Esophagus squamous epithelium (tissue), 5 donors: ENCODE measurements at regions not wholly inside any gene's neighbourhood (a gene's known extent, or its start where the extent isn't known, plus 50 kb on each side); places are given as distances from the start of the nearest gene placed in this dataset.
"Not testable (repeated sequence)": the region's sequence is repeated elsewhere in the genome, so short reads cannot be mapped to it uniquely, and the experiment has no call there.

ENCODE experiments used
- DNase-seq: peaks from one replicate; lab custom pipeline; 2025; lab: John Stamatoyannopoulos, UW
- H3K27ac ChIP-seq, 4 donors: fragments of 200-600 bp; sonication (generic); one replicate each; pipeline ENCODE4 v1.5.1; 2016 to 2019; ENCODE audit warnings: mild to moderate bottlenecking in 1 of 4
- H3K27me3 ChIP-seq, 4 donors: fragments of 200-600 bp; sonication (generic); 1 replicate in 3 of 4; 2 replicates in 1 of 4; pipeline versions ENCODE4 v1.5.1 to v1.6.0; 2017 to 2021; ENCODE audit warnings: antibody characterized with exemption in 1 of 4
- H3K36me3 ChIP-seq, 3 donors: fragments of 200-600 bp; sonication (generic); one replicate each; pipeline ENCODE4 v1.5.1; 2016 to 2019
- H3K4me1 ChIP-seq, 3 donors: fragments of 200-600 bp; sonication (generic); one replicate each; pipeline ENCODE4 v1.5.1; 2017 to 2019
- H3K4me3 ChIP-seq, 4 donors: fragments of 200-600 bp; sonication (generic); 1 replicate in 3 of 4; 2 replicates in 1 of 4; pipeline ENCODE4 v1.5.1; 2016 to 2019; ENCODE audit warnings: mild to moderate bottlenecking in 2 of 4, moderate library complexity in 1 of 4
- H3K9me3 ChIP-seq, 3 donors: fragments of 200-600 bp; sonication (generic); one replicate each; pipeline ENCODE4 v1.5.1; 2016 to 2019
- POLR2A ChIP-seq, 4 donors: fragments of 450-650 bp; IDR thresholded peaks; one replicate each; pipeline ENCODE4 v1.6.1; 2017; ENCODE audit warnings: antibody characterized with exemption in 4 of 4, mild to moderate bottlenecking in 4 of 4, moderate library complexity in 3 of 4
- WGBS, 2 donors: methylation state at CpG; one replicate each; pipeline ENCODE4 v1.1.5; 2018; 5-methylcytosine and 5-hydroxymethylcytosine counted together
- intact Hi-C: fragments of 100-400 bp; cut with DNase I; formaldehyde crosslinking; loops from one replicate; pipeline ENCODE4 v1.15.0; 2022
- TF ChIP-seq, protein P1 (sequence below), 6 experiments: fragments of 450-650 bp in 4 of 6; fragments of 200-600 bp in 2 of 6; sonication (generic) in 2 of 6; IDR thresholded peaks; one replicate each; pipeline ENCODE4 v1.5.1; 2016 to 2019; ENCODE audit warnings: antibody characterized with exemption in 6 of 6, mild to moderate bottlenecking in 4 of 6, moderate library complexity in 4 of 6
- donor health status: DM: yes; HTN: yes; CAD: no.

GRCh38 chr4:159787901-159788300 lies 685.0 kb downstream of the RAPGEF2 start:
- intact Hi-C loops: no loop called here
- H3K27me3 ChIP-seq: no peaks in the 10 kb centered on the region
- TF ChIP-seq, protein P1, sequence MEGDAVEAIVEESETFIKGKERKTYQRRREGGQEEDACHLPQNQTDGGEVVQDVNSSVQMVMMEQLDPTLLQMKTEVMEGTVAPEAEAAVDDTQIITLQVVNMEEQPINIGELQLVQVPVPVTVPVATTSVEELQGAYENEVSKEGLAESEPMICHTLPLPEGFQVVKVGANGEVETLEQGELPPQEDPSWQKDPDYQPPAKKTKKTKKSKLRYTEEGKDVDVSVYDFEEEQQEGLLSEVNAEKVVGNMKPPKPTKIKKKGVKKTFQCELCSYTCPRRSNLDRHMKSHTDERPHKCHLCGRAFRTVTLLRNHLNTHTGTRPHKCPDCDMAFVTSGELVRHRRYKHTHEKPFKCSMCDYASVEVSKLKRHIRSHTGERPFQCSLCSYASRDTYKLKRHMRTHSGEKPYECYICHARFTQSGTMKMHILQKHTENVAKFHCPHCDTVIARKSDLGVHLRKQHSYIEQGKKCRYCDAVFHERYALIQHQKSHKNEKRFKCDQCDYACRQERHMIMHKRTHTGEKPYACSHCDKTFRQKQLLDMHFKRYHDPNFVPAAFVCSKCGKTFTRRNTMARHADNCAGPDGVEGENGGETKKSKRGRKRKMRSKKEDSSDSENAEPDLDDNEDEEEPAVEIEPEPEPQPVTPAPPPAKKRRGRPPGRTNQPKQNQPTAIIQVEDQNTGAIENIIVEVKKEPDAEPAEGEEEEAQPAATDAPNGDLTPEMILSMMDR (IDR thresholded peaks at IDR 0.05): no peak
- no peak for TF ChIP-seq POLR2A (IDR thresholded peaks at IDR 0.05)
- H3K4me1 ChIP-seq: no peaks in the 10 kb centered on the region
- 76 to 83% methylated on average over 2 of the region's 2 CpGs for WGBS, 2 donors
- H3K4me3 ChIP-seq: no peak overlapping the region
- H3K9me3 ChIP-seq: no peaks in the 10 kb centered on the region
- no peaks in the 10 kb centered on the region for H3K36me3 ChIP-seq
- no peak for DNase-seq
- no peak overlapping the region for H3K27ac ChIP-seq

DNA sequence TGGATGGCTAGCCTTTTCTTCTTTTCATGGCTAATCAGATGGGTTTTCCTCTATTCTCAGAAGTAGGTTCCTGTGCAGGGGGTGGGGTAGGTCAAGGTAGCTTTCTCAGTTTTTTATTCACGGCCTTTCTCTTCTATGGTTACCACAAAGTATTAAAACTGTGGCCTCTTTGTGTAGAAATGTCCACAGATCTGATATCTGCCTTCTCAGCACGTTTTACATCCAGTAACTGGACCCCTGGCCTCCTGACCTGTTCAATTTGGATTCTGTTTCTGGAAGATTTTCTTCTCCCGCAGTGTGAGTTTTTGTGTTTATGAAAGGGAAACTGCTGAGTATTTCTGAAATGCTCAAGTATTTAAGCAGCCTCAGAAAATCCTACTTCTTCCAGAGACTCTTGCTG lies 688.5 kb downstream of the RAPGEF2 start:
- TF ChIP-seq, protein P1 (IDR thresholded peaks at IDR 0.05): no peak
- no peak for TF ChIP-seq POLR2A (IDR thresholded peaks at IDR 0.05)
- no peak for DNase-seq
- H3K4me3 ChIP-seq: no peak overlapping the region
- intact Hi-C loops: no loop called here
- no peaks in the 10 kb centered on the region for H3K9me3 ChIP-seq
- H3K4me1 ChIP-seq: no peaks in the 10 kb centered on the region
- H3K27me3 ChIP-seq: no peaks in the 10 kb centered on the region
- H3K27ac ChIP-seq: no peak overlapping the region
- WGBS, 2 donors: 35 to 44% methylated on average over 3 of the region's 3 CpGs
- no peaks in the 10 kb centered on the region for H3K36me3 ChIP-seq

- H3K36me3 ChIP-seq, H3K27ac ChIP-seq, DNase-seq, H3K4me1 ChIP-seq, H3K4me3 ChIP-seq, H3K9me3 ChIP-seq, H3K27me3 ChIP-seq, intact Hi-C loops: not testable (repeated sequence)
- WGBS, 2 donors: 70 to 90% methylated on average over 5 to 10 of the region's 12 CpGs
Measured at GRCh38 chr4:159804592-159804991, 701.7 kb downstream of the RAPGEF2 start.

GRCh38 chr4:159823743-159824142 lies 720.9 kb downstream of the RAPGEF2 start:
- H3K4me1 ChIP-seq: no peaks in the 10 kb centered on the region
- H3K27ac ChIP-seq: no peak overlapping the region
- H3K9me3 ChIP-seq: no peaks in the 10 kb centered on the region
- WGBS, 2 donors: 67 to 79% methylated on average over 2 of the region's 2 CpGs
- H3K4me3 ChIP-seq: no peak overlapping the region
- H3K36me3 ChIP-seq: no peaks in the 10 kb centered on the region
- no peak for DNase-seq
- TF ChIP-seq POLR2A (IDR thresholded peaks at IDR 0.05): no peak
- TF ChIP-seq, protein P1 (IDR thresholded peaks at IDR 0.05): no peak
- intact Hi-C loops: no loop called here
- no peaks in the 10 kb centered on the region for H3K27me3 ChIP-seq

- Histone ChIP-seq H3K4me1 (no peaks in the 10 kb centered on the region), H3K27ac (no peak overlapping the region), H3K9me3 (no peaks in the 10 kb centered on the region), H3K27me3 (no peaks in the 10 kb centered on the region), H3K4me3 (no peak overlapping the region), H3K36me3 (no peaks in the 10 kb centered on the region)
- 13 to 18% methylated on average over 1 of the region's 1 CpG for WGBS, 2 donors
- DNase-seq: no peak
- intact Hi-C loops: no loop called here
- no peak for TF ChIP-seq POLR2A (IDR thresholded peaks at IDR 0.05)
- TF ChIP-seq, protein P1 (IDR thresholded peaks at IDR 0.05): no peak
Measured at GRCh38 chr4:159828687-159829086, 725.8 kb downstream of the RAPGEF2 start.

GRCh38 chr4:159829184-159829583 lies 726.3 kb downstream of the RAPGEF2 start:
- H3K36me3 ChIP-seq: no peaks in the 10 kb centered on the region
- DNase-seq: no peak
- H3K4me1 ChIP-seq: no peaks in the 10 kb centered on the region
- H3K27me3 ChIP-seq: no peaks in the 10 kb centered on the region
- no peak overlapping the region for H3K4me3 ChIP-seq
- no peaks in the 10 kb centered on the region for H3K9me3 ChIP-seq
- TF ChIP-seq, protein P1 (IDR thresholded peaks at IDR 0.05): no peak
- TF ChIP-seq POLR2A (IDR thresholded peaks at IDR 0.05): no peak
- intact Hi-C loops: no loop called here
- H3K27ac ChIP-seq: no peak overlapping the region
- 10 to 19% methylated on average over 2 of the region's 2 CpGs for WGBS, 2 donors
